ENCODE measurements at regions not wholly inside any gene's neighbourhood (a gene's known extent, or its start where the extent isn't known, plus 50 kb on each side); places are given as distances from the start of the nearest gene placed in this dataset.

- Histone ChIP-seq H3K27ac (ENCODE audit: low read depth, low read length) (no peak overlapping the region), H3K36me3 (ENCODE audit: insufficient read depth, low read length) (no peaks in the 10 kb centered on the region), H3K4me1 (ENCODE audit: insufficient read depth, low read length) (no peaks in the 10 kb centered on the region), H3K27me3 (ENCODE audit: insufficient read depth, low read length, poor library complexity, severe bottlenecking) (no peaks in the 10 kb centered on the region), H3K4me3 (ENCODE audit: low read length) (no peak overlapping the region), H3K9me3 (ENCODE audit: low read length) (no peaks in the 10 kb centered on the region)
- Mint-ChIP-seq H3K9me3 (no peaks in the 10 kb centered on the region), H3K27ac (no peak overlapping the region), H3K4me1 (no peaks in the 10 kb centered on the region), H3K27me3 (peaks cover 0 to 5% of the 10 kb centered on the region in 2 donors), H3K36me3 (no peaks in the 10 kb centered on the region), H3K4me3 (no peak overlapping the region)
- DNase-seq, result no peak
- CTCF ChIA-PET, result no interaction called here
- POLR2A ChIA-PET, result no interaction called here
These were observed 182.6 kb downstream of the FBXO8 start for GRCh38 chr4:174100910-174101309.

GRCh38 chr4:174099712-174100111, 183.8 kb downstream of the FBXO8 start:
- Histone ChIP-seq H3K27me3 (ENCODE audit: insufficient read depth, low read length, poor library complexity, severe bottlenecking) (no peaks in the 10 kb centered on the region), H3K27ac (ENCODE audit: low read depth, low read length) (no peak overlapping the region), H3K4me1 (ENCODE audit: insufficient read depth, low read length) (no peaks in the 10 kb centered on the region), H3K9me3 (ENCODE audit: low read length) (no peaks in the 10 kb centered on the region), H3K4me3 (ENCODE audit: low read length) (no peak overlapping the region), H3K36me3 (ENCODE audit: insufficient read depth, low read length) (no peaks in the 10 kb centered on the region)
- no peaks in the 10 kb centered on the region for H3K9me3 Mint-ChIP-seq
- no peak for DNase-seq
- H3K27me3 Mint-ChIP-seq, result peaks cover 3% of the 10 kb centered on the region in 2 donors
- no peaks in the 10 kb centered on the region for H3K36me3 Mint-ChIP-seq
- no peak overlapping the region for H3K27ac Mint-ChIP-seq
- POLR2A ChIA-PET, result no interaction called here
- H3K4me3 Mint-ChIP-seq, result no peak overlapping the region
- no peaks in the 10 kb centered on the region for H3K4me1 Mint-ChIP-seq
- CTCF ChIA-PET, result no interaction called here

GRCh38 chr4:174096999-174097398, 186.5 kb downstream of the FBXO8 start:
- POLR2A ChIA-PET, result no interaction called here
- H3K4me3 ChIP-seq (ENCODE audit: low read length), result no peak overlapping the region
- CTCF ChIA-PET, result no interaction called here
- H3K27ac ChIP-seq (ENCODE audit: low read depth, low read length), result no peak overlapping the region
- H3K27me3 ChIP-seq (ENCODE audit: insufficient read depth, low read length, poor library complexity, severe bottlenecking), result no peaks in the 10 kb centered on the region
- H3K9me3 ChIP-seq (ENCODE audit: low read length), result no peaks in the 10 kb centered on the region
- H3K27me3 Mint-ChIP-seq, result peaks cover 6% of the 10 kb centered on the region in 2 donors
- no peaks in the 10 kb centered on the region for H3K4me1 Mint-ChIP-seq
- DNase-seq, result no peak
- no peaks in the 10 kb centered on the region for H3K36me3 Mint-ChIP-seq
- no peaks in the 10 kb centered on the region for H3K36me3 ChIP-seq (ENCODE audit: insufficient read depth, low read length)
- H3K4me1 ChIP-seq (ENCODE audit: insufficient read depth, low read length), result no peaks in the 10 kb centered on the region
- H3K27ac Mint-ChIP-seq, result no peak overlapping the region
- H3K4me3 Mint-ChIP-seq, result no peak overlapping the region
- peaks cover 0 to 2% (median 0%) of the 10 kb centered on the region in 5 donors for H3K9me3 Mint-ChIP-seq

- Mint-ChIP-seq H3K36me3 (no peaks in the 10 kb centered on the region), H3K4me1 (no peaks in the 10 kb centered on the region), H3K4me3 (no peak overlapping the region), H3K27ac (no peak overlapping the region), H3K9me3 (peaks cover 0 to 4% (median 0%) of the 10 kb centered on the region in 5 donors), H3K27me3 (peaks cover 6% of the 10 kb centered on the region in 2 donors)
- ChIA-PET POLR2A (no interaction called here), CTCF (no interaction called here)
- H3K36me3 ChIP-seq (ENCODE audit: insufficient read depth, low read length), result no peaks in the 10 kb centered on the region
- no peaks in the 10 kb centered on the region for H3K4me1 ChIP-seq (ENCODE audit: insufficient read depth, low read length)
- H3K4me3 ChIP-seq (ENCODE audit: low read length), result no peak overlapping the region
- no peaks in the 10 kb centered on the region for H3K27me3 ChIP-seq (ENCODE audit: insufficient read depth, low read length, poor library complexity, severe bottlenecking)
- H3K27ac ChIP-seq (ENCODE audit: low read depth, low read length), result no peak overlapping the region
- no peak for DNase-seq
- H3K9me3 ChIP-seq (ENCODE audit: low read length), result no peaks in the 10 kb centered on the region
These were observed 187.0 kb downstream of the FBXO8 start for GRCh38 chr4:174096456-174096855.

GRCh38 chr4:174091130-174091529, 192.3 kb downstream of the FBXO8 start:
- H3K4me3 Mint-ChIP-seq, result no peak overlapping the region
- no peak overlapping the region for H3K27ac Mint-ChIP-seq
- H3K4me3 ChIP-seq (ENCODE audit: low read length), result no peak overlapping the region
- H3K9me3 Mint-ChIP-seq, result peaks cover 0 to 4% (median 2%) of the 10 kb centered on the region in 5 donors
- ChIA-PET CTCF (no interaction called here), POLR2A (no interaction called here)
- H3K27ac ChIP-seq (ENCODE audit: low read depth, low read length), result no peak overlapping the region
- H3K9me3 ChIP-seq (ENCODE audit: low read length), result no peaks in the 10 kb centered on the region
- H3K36me3 ChIP-seq (ENCODE audit: insufficient read depth, low read length), result no peaks in the 10 kb centered on the region
- H3K4me1 Mint-ChIP-seq, result no peaks in the 10 kb centered on the region
- no peak for DNase-seq
- no peaks in the 10 kb centered on the region for H3K36me3 Mint-ChIP-seq
- peaks cover 6 to 13% of the 10 kb centered on the region in 2 donors for H3K27me3 Mint-ChIP-seq
- no peaks in the 10 kb centered on the region for H3K27me3 ChIP-seq (ENCODE audit: insufficient read depth, low read length, poor library complexity, severe bottlenecking)
- H3K4me1 ChIP-seq (ENCODE audit: insufficient read depth, low read length), result no peaks in the 10 kb centered on the region

GRCh38 chr4:174089711-174090110, 193.8 kb downstream of the FBXO8 start:
- Mint-ChIP-seq H3K27ac (no peak overlapping the region), H3K4me1 (no peaks in the 10 kb centered on the region), H3K4me3 (no peak overlapping the region), H3K9me3 (peaks cover 0 to 4% (median 2%) of the 10 kb centered on the region in 5 donors), H3K27me3 (peaks cover 3 to 13% of the 10 kb centered on the region in 2 donors), H3K36me3 (no peaks in the 10 kb centered on the region)
- no peak overlapping the region for H3K27ac ChIP-seq (ENCODE audit: low read depth, low read length)
- no peaks in the 10 kb centered on the region for H3K27me3 ChIP-seq (ENCODE audit: insufficient read depth, low read length, poor library complexity, severe bottlenecking)
- no peaks in the 10 kb centered on the region for H3K4me1 ChIP-seq (ENCODE audit: insufficient read depth, low read length)
- CTCF ChIA-PET, result no interaction called here
- no peaks in the 10 kb centered on the region for H3K36me3 ChIP-seq (ENCODE audit: insufficient read depth, low read length)
- POLR2A ChIA-PET, result no interaction called here
- no peak for DNase-seq
- H3K9me3 ChIP-seq (ENCODE audit: low read length), result no peaks in the 10 kb centered on the region
- no peak overlapping the region for H3K4me3 ChIP-seq (ENCODE audit: low read length)

GRCh38 chr4:174088795-174089194, 194.7 kb downstream of the FBXO8 start:
- peak overlapping the region in 1 of 8 donors; percentile 23 for H3K27ac Mint-ChIP-seq
- H3K36me3 Mint-ChIP-seq, result no peaks in the 10 kb centered on the region
- H3K4me3 Mint-ChIP-seq, result no peak overlapping the region
- Histone ChIP-seq H3K4me1 (ENCODE audit: insufficient read depth, low read length) (no peaks in the 10 kb centered on the region), H3K27me3 (ENCODE audit: insufficient read depth, low read length, poor library complexity, severe bottlenecking) (no peaks in the 10 kb centered on the region), H3K9me3 (ENCODE audit: low read length) (no peaks in the 10 kb centered on the region), H3K36me3 (ENCODE audit: insufficient read depth, low read length) (no peaks in the 10 kb centered on the region), H3K27ac (ENCODE audit: low read depth, low read length) (no peak overlapping the region), H3K4me3 (ENCODE audit: low read length) (no peak overlapping the region)
- peaks cover 0 to 4% (median 2%) of the 10 kb centered on the region in 5 donors for H3K9me3 Mint-ChIP-seq
- ChIA-PET POLR2A (no interaction called here), CTCF (no interaction called here)
- H3K27me3 Mint-ChIP-seq, result peaks cover 3 to 11% of the 10 kb centered on the region in 2 donors
- no peak for DNase-seq
- H3K4me1 Mint-ChIP-seq, result no peaks in the 10 kb centered on the region

GRCh38 chr4:174086829-174087799, 196.4 kb downstream of the FBXO8 start:
- ChIA-PET POLR2A (no interaction called here), CTCF (no interaction called here)
- Mint-ChIP-seq H3K27ac (no peak overlapping the region), H3K36me3 (no peaks in the 10 kb centered on the region), H3K9me3 (peaks cover 0 to 4% (median 0%) of the 10 kb centered on the region in 5 donors), H3K4me3 (no peak overlapping the region), H3K4me1 (no peaks in the 10 kb centered on the region), H3K27me3 (peaks cover 0 to 10% of the 10 kb centered on the region in 2 donors)
- Histone ChIP-seq H3K4me3 (ENCODE audit: low read length) (no peak overlapping the region), H3K27ac (ENCODE audit: low read depth, low read length) (no peak overlapping the region), H3K36me3 (ENCODE audit: insufficient read depth, low read length) (no peaks in the 10 kb centered on the region), H3K9me3 (ENCODE audit: low read length) (no peaks in the 10 kb centered on the region), H3K4me1 (ENCODE audit: insufficient read depth, low read length) (no peaks in the 10 kb centered on the region), H3K27me3 (ENCODE audit: insufficient read depth, low read length, poor library complexity, severe bottlenecking) (no peaks in the 10 kb centered on the region)
- no peak for DNase-seq
